ENCODE measurements at regions not wholly inside any gene's neighbourhood (a gene's known extent, or its start where the extent isn't known, plus 50 kb on each side); places are given as distances from the start of the nearest gene placed in this dataset.

DNA sequence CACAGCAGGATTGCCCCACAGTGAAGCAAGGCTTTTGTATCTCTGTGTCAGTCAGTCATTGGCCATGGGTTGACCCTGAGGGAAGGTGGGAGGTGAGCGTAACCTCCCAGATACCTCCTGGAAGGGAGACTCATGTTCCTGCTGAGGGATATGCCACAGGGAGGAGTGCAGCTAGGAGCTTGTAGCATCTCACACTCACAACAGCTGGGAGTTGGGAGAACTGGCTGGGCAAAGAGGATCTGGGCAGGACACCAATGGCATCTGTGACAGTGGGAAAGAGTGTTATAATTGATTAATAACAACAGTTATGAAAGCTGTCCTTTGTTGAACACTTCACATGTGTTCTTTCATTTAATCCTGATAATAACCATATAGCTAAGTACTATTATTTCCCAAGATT lies 171.0 kb downstream of the TLE3 start:
- no peak for TF ChIP-seq HOXB5 (CRISPR knock-in tag; IDR thresholded peaks at IDR 0.05)
- no peak for TF ChIP-seq EHMT2 (IDR thresholded peaks at IDR 0.05; ENCODE audit: low read depth)
- no peak for TF ChIP-seq POLR2A (IDR thresholded peaks at IDR 0.05; ENCODE audit: low read length)
- TF ChIP-seq, protein P1, sequence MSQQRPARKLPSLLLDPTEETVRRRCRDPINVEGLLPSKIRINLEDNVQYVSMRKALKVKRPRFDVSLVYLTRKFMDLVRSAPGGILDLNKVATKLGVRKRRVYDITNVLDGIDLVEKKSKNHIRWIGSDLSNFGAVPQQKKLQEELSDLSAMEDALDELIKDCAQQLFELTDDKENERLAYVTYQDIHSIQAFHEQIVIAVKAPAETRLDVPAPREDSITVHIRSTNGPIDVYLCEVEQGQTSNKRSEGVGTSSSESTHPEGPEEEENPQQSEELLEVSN (IDR thresholded peaks at IDR 0.05; ENCODE audit: borderline replicate concordance, low read depth) = no peak
- TF ChIP-seq, protein P2, sequence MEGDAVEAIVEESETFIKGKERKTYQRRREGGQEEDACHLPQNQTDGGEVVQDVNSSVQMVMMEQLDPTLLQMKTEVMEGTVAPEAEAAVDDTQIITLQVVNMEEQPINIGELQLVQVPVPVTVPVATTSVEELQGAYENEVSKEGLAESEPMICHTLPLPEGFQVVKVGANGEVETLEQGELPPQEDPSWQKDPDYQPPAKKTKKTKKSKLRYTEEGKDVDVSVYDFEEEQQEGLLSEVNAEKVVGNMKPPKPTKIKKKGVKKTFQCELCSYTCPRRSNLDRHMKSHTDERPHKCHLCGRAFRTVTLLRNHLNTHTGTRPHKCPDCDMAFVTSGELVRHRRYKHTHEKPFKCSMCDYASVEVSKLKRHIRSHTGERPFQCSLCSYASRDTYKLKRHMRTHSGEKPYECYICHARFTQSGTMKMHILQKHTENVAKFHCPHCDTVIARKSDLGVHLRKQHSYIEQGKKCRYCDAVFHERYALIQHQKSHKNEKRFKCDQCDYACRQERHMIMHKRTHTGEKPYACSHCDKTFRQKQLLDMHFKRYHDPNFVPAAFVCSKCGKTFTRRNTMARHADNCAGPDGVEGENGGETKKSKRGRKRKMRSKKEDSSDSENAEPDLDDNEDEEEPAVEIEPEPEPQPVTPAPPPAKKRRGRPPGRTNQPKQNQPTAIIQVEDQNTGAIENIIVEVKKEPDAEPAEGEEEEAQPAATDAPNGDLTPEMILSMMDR (IDR thresholded peaks at IDR 0.05) = no peak
- TF ChIP-seq, protein P3, sequence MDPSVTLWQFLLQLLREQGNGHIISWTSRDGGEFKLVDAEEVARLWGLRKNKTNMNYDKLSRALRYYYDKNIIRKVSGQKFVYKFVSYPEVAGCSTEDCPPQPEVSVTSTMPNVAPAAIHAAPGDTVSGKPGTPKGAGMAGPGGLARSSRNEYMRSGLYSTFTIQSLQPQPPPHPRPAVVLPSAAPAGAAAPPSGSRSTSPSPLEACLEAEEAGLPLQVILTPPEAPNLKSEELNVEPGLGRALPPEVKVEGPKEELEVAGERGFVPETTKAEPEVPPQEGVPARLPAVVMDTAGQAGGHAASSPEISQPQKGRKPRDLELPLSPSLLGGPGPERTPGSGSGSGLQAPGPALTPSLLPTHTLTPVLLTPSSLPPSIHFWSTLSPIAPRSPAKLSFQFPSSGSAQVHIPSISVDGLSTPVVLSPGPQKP (IDR thresholded peaks at IDR 0.05; ENCODE audit: low read depth, low read length) = no peak
- TF ChIP-seq RNF2 (IDR thresholded peaks at IDR 0.05; ENCODE audit: borderline replicate concordance, low read depth) = no peak
- TF ChIP-seq EP300 (IDR thresholded peaks at IDR 0.05) = no peak
- no peak for TF ChIP-seq MAFK (IDR thresholded peaks at IDR 0.05; ENCODE audit: partially characterized antibody)
